ENCODE measurements at regions not wholly inside any gene's neighbourhood (a gene's known extent, or its start where the extent isn't known, plus 50 kb on each side); places are given as distances from the start of the nearest gene placed in this dataset.

GRCh38 chr3:192063570-192063969 lies 602.6 kb downstream of the PYDC2 start:
- no peak for TF ChIP-seq POLR2A (IDR thresholded peaks at IDR 0.05)
- TF ChIP-seq, protein P1, sequence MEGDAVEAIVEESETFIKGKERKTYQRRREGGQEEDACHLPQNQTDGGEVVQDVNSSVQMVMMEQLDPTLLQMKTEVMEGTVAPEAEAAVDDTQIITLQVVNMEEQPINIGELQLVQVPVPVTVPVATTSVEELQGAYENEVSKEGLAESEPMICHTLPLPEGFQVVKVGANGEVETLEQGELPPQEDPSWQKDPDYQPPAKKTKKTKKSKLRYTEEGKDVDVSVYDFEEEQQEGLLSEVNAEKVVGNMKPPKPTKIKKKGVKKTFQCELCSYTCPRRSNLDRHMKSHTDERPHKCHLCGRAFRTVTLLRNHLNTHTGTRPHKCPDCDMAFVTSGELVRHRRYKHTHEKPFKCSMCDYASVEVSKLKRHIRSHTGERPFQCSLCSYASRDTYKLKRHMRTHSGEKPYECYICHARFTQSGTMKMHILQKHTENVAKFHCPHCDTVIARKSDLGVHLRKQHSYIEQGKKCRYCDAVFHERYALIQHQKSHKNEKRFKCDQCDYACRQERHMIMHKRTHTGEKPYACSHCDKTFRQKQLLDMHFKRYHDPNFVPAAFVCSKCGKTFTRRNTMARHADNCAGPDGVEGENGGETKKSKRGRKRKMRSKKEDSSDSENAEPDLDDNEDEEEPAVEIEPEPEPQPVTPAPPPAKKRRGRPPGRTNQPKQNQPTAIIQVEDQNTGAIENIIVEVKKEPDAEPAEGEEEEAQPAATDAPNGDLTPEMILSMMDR (IDR thresholded peaks at IDR 0.05) = no peak

All from adrenal gland (tissue), 5 donors.